AML-193 (cell line): ENCODE measurements at regions not wholly inside any gene's neighbourhood (a gene's known extent, or its start where the extent isn't known, plus 50 kb on each side); places are given as distances from the start of the nearest gene placed in this dataset.

ENCODE experiments used
- DNase-seq, 2 experiments: peaks; one replicate each; lab custom pipeline; 2025; lab: John Stamatoyannopoulos, UW

GRCh38 chr11:109864151-109864661 is 229.0 kb upstream of the ZC3H12C start:
- DNase-seq: no peak

- no peak for DNase-seq
Measured at GRCh38 chr11:109864834-109865547, 228.2 kb upstream of the ZC3H12C start.

DNA sequence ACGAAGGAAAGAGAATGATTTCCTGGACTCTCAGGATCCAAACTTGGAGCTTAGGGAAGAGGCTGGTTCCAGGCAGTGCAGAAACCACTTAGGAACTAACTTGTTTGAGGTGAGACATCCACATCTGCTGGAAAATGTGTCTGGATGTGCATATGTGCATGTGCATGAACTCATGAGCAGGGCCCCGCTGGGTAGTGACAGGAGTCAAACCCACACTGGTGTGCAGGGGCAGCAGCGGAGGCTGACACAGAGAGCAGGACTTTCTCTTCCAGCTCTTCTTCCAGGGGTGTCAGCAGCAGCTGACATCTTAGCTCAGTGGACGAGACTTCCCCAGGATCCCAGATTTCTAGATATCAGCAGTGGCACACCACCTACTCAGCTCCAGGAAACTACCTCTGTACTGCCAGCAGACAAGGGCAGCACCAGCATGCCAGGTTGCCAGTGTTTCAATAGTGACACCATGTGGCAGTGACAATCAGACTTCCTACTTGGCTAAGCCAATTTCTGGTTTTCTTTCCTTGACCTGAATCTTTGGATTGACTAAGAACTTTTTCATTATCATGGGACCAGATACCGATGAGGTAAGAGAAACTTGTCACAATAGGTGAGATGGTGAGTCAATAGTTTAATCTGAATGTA is 227.5 kb upstream of the ZC3H12C start:
- DNase-seq: no peak

DNA sequence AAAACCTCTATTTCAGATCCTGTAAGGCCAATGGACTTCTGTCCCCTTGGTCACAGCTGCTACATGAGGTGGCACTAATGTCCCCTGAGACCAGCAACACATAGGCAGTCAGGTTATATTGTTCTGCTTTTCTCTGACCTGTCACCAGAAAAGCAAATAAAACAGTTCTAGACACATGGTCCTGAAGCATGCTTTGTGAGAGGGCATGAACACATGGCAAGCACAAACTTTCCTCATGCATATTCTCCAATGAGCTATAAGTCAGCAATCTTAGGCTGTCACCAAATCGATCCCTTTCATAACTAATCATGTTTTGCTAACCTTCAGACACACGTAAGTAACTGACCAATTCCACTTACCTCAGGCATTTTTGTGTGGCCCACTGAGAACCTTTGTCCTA is 225.4 kb upstream of the ZC3H12C start:
- DNase-seq: no peak

GRCh38 chr11:109869536-109869935 is 223.7 kb upstream of the ZC3H12C start:
- no peak for DNase-seq

GRCh38 chr11:109870297-109870696 is 222.9 kb upstream of the ZC3H12C start:
- no peak for DNase-seq

DNA sequence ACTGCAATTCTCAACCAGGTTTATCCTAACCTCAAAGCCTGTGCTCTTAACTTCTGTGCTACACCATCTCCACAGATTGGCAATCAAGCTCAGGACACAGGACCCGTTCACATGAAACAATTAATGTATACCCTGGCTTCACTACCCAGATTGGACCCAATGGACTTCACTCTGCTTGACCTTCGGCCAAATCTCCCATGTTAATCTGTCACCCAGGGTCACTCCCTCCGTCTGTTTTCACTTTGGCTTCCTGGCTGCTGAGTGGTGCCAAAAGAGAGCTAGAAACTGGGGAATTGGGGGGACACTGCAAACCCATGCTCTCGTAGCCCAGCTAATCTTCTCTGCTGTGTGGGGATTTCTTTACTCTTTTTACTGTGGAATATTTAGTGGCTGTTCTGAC is 216.1 kb upstream of the ZC3H12C start:
- no peak for DNase-seq

GRCh38 chr11:109884501-109884900 is 208.7 kb upstream of the ZC3H12C start:
- no peak for DNase-seq

DNA sequence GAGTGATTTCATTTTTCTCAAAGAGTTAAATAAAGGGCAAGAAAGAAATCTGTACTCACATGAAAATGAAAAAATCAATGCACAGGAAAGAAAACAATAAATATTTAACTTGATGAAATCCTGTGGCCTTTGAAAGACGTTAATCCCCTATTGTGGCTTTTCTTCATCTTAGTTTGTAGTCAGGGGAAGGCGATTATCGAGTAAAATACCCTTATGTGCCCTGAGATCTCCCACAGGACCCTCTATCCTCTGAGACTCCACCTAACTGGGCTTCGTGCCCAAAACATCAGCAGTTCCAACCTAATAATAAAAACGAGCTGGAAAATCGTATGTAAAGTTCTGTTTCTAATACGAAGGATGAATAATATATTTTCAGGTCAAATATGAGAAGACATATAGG is 208.2 kb upstream of the ZC3H12C start:
- DNase-seq: no peak

GRCh38 chr11:109892321-109892794 is 200.8 kb upstream of the ZC3H12C start:
- DNase-seq: no peak

GRCh38 chr11:109894242-109894641 is 198.9 kb upstream of the ZC3H12C start:
- no peak for DNase-seq

GRCh38 chr11:109898592-109898991 is 194.6 kb upstream of the ZC3H12C start:
- DNase-seq: no peak

DNA sequence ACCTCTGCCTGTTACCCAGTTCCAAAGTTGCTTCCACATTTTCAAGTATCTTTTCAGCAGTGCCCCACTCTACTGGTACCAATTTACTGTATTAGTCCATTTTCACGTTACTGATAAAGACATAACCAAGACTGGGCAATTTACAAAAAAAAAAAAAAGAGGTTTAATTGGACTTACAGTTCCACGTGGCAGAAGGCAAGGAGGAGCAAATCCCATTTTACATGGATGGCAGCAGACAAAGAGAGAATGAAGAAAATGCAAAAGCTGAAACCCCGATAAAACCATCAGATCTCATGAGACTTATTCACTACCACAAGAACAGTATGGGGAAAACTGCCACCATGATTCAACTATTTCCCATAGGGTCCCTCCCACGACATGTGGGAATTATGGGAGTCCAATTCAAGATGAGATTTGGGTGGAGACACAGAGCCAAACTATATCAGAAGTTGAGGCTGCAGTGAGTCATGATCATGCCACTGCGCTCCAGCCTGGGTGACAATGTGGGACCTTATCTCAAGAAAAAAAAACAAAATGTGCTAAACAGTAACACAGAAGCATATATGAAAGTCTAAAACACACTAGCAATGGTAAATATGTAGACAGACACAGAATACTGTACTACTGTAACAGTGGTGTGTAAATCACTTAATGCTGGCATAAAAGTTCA is 190.3 kb upstream of the ZC3H12C start:
- no peak for DNase-seq

DNA sequence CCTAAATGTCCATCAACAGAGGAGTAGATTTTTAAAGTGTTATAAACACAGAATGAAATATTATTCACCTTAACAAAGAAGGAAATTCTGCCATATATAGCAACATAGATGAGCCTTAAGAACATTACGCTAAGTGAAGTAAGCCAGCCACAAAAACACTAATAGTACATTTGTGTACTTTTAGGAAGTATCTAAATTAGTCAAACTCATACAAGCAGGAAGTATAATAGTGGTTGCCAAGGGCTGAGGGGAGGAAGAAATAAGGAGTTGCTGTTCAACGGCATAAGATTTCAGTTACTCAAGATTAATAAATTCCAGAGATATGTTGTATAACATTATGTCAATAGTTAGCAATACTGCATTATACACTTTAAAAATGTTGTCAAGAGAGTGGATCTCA is 181.7 kb upstream of the ZC3H12C start:
- peak; percentile 5 to 29 for DNase-seq

DNA sequence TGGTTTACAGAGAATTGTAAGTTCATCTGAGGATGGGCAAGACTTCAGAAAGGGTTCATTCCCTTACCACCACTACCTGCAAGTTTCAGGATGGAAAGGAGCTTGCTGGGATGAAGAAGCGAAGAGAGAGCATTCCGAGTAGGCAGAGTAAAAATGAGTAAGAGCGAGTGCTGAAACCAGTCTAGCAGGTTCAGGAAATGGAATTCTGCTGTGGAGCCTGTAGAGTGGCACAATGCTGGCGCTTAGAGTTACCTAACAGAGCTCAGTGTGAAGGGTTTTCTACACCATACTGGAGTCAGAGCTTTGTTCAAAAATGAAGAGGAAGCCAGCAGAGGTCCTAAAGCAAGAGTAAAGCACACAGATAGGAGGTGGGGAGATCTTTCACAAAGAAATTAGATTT is 179.2 kb upstream of the ZC3H12C start:
- DNase-seq: no peak

GRCh38 chr11:109914809-109915653 is 178.2 kb upstream of the ZC3H12C start:
- DNase-seq: no peak

- DNase-seq: no peak
Measured at GRCh38 chr11:109926941-109927340, 166.3 kb upstream of the ZC3H12C start.

DNA sequence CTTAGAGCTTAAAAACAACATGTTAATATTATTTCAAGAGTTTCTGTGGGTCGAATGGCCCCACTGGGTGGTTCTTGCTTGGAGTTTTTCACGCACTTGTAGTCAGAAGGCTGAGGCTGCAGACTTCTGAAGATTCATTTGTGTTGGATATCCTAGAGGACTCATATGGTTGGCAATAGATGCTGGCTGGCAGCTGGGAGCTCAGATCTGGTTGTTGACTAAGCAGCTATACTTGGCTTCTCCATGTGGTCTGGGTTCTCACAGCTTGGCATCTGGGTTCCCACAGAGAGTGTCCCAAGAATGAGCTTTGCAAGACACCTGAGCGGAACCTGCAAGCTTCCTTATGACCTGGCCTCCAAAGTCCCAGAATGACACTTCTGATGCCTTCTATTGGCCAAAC is 163.9 kb upstream of the ZC3H12C start:
- DNase-seq: no peak

GRCh38 chr11:109933126-109933525 is 160.1 kb upstream of the ZC3H12C start:
- DNase-seq: no peak

GRCh38 chr11:109934151-109934550 is 159.0 kb upstream of the ZC3H12C start:
- no peak for DNase-seq

- DNase-seq: no peak
Measured at GRCh38 chr11:109936661-109937180, 156.5 kb upstream of the ZC3H12C start.

GRCh38 chr11:109937968-109938367 is 155.2 kb upstream of the ZC3H12C start:
- DNase-seq: no peak
